ENCODE measurements at regions not wholly inside any gene's neighbourhood (a gene's known extent, or its start where the extent isn't known, plus 50 kb on each side); places are given as distances from the start of the nearest gene placed in this dataset.

DNA sequence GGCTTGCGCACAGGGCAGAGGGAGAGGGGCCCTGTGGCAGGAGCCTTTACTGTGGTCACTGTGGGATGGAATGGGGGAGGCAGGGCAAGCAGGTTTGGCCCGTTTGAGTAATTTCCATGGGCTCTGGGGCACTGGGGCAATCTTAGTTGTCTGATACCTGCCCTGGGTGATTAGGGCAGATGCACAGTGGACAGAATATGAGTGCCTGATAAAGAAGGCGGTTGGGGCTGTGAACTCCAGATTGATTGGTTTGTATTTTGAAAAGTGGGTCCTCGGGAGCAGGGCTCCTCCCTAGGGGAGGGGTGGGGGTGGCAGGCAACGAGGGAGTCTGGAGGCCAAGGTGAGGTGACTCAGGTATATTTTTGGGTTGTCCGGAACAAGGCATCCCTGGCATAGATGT is 247.5 kb downstream of the NSG2 start:
- DNase-seq, result no peak

DNA sequence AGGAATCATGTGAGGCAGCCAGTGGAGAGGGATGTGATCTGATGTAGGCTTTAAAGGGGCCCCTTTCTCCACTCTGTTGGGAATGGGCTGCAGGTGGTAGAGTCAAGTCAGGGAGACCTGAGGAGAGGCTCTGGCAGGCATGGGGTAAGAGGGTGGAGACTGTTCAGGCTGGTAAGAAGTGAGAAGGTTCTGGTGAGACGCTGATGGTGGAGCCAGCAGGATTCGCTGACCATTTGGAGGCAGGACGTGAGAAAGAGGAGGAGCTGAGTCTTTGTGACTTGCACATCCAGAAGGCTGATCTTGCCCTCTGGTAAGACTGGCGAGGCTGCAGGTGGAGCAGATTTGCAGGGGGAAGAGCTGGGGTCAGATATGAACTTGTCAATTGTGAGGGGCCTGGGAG is 248.0 kb downstream of the NSG2 start:
- DNase-seq, result no peak

DNA sequence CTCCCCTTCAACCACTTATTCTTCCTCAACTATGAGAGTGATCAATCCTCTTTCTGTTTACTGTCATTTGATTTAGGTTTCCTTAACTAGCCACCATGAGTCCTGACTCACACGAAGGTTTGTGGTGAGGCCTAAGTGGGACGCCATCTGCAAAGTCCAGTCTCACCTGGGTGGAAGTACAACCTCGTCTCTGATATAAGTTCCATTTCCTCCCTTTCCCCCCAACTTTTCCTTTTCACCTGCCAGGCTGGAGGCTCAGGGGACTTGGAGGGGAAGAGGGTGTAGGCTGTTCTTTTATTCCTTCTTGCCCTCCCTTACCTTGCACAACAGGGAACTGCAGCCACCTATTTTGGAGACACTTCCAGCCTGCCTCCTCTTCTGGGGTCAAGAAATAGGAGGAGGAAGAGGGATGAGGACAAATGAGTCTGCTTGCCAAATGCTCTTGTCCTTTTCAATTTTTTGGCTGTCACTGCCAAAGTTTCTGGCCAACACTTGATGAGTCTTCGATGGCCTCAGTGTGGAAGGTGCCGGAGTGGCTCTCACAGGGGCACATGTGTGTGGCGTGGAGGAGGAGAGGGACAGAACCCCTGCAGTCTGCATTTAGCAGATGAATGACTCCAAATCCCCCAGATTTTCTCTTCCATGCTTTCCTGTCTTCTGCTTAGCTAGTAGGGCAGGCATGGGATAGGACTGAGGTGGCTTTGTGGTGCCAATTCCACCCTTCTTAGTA is 249.6 kb downstream of the NSG2 start:
- no peak for DNase-seq

DNA sequence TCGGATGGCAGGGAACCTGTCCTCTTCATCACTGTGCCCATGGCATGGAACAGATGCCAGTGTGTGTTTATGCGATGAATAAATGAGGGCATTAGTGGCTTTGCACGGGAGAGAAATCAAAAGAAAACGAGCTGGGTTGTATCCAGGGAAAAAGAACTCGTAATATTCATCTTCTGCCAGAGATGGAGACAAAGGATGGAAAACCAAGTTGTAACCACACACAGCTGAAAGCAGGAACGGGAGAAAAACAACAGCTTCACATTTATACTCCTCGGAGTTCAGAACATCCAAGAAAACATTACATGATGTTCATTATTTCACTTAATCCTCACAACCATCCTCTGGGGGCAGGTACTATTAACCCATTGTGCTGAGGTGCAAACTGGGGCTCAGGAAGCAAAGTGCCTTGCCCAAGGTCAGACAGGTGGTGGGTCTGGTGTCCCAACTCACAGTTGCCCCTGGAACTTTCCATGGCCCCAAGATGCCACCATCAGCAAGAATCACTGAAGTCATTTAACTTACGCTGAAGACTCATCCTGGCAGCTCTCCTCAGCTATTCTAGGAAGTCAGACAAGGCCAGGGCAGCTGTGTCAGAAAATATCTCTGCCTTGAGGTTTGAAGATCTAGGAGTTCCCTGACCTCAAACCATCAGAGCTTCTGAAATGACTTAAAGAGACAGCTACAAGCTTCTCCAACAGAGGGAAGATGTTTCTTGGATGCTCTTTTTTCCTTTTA is 250.4 kb downstream of the NSG2 start:
- DNase-seq, result no peak

DNA sequence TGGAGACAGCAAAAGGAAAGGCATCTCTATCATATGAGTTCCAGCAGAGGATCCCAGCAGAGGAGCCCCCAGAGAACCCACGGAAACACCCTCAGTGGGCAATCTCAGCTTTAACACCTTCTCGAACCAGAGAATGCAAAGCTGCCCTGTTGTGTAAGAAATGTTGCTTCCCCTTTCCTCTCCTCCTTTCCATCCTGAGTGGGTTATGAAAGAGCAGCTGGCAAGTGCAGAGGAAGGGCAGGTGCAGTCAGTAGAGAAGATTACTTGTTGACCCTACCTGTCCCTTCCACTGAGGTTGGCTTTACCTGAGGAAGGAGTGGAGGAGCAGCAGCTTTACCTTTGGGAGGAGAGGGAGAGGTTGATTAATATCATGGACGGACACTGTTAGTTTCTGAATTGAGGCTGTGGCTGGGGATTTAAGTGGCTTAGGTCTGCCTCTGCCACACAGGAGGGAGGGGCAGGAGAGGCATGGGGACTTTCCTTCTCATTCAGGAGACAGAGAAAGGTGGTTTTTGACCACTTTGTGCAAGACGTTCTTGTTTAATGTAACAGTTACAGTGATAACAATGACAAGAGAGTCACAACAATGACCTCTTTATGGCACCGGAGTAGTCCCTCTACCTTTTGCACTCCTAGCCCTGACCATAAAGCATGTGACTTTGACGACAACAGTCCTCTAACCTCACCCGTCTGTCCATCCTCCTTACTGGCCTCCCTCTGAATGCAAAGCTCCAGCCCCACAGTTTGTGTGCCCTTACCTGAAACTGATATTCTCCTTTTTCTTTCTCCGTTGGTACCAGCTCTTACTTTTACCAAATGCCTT is 254.8 kb downstream of the NSG2 start:
- no peak for DNase-seq

DNA sequence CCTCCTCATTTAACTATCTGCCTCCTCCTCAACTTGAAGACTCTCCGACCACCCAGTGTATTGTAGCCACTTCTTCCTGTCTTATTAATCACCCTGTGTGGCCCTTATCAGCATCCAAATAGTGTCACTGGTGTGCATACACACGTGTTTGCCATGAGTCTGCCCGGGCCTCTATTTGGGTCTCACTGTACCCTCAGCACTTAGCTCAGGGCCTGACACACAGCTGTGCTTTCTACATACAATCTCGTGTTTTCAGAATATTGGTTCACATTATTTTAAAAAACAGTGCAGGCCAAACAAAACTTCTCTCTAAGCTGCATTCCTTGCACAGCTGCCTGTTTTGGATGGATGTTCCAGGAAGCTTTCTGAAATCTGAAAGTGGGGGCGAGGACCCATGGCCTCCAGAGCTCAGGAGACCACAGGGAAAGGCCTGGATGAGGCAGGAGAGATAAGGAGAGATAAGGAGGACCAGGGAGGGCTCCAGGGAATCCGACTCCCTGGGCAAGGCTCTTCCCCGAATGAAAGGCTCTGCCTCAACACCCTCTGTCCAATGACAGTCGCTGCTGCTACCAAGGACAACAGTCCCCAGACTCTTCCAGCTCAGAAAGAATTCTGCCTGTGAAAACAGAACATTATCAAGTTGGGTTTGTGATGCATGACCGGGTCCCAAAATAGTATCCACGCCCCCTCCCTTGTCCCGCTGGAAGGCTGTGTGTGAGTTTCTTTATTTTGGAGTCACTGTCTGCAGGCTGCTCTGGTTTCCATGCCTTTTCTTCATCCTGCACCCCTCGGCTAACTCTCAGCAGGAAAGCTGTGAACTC is 255.6 kb downstream of the NSG2 start:
- DNase-seq, result no peak

DNA sequence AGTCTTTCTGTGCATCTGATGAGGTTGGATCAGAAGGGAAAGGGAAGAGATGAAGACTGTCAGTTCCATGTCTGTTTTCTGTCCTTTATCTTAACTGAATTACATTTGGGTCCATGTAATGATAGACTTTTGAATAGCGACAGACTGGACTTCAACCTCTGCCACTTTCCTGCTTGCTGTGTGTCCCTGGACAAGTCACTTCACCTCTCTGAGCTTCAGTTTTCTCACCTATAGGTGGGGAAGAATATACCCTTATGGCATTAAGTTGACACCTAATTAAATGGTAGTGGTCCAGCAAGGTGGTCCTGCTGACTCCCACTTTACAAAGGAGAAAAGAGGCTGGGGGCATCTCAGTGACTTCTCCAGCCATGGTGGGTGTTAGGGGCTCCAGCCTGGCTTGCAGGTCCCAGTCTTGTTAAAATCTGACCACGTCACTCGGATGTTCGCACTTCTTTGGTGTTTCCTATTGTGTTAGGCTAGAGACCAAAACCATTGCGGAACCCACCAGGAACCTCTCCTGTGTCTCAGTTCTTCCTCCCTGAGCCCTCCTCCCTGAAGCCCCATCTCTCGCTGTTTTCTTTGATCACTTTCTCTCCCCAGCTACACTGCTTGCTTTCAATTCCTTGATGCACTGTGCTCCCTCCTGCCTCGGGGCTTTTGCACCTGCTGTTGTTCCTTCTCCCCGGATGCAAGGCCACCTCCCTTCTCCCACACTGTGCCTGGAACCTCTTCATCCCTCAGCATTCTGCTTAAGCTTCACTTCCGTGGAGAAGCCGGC is 256.5 kb downstream of the NSG2 start:
- no peak for DNase-seq

DNA sequence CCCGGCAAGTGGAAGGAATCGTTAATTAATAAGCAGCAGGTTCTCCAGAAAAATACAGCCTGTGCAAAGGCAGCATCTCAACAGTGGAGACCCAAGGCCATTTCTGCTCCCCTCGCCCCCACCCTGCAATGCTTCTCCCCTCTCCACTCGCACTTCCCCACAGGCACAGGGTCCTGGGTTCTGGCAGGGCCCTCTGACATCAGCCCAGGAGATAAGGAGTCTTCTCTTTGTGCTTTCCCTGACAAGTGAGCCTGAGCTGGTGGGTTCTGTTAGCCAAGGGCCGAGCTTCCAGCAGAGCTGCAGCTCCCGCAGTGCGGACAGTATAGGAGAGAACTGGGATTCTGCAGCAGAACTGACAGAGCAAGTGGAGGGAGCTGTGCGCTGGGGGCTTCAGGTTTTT is 257.5 kb downstream of the NSG2 start:
- no peak for DNase-seq

DNA sequence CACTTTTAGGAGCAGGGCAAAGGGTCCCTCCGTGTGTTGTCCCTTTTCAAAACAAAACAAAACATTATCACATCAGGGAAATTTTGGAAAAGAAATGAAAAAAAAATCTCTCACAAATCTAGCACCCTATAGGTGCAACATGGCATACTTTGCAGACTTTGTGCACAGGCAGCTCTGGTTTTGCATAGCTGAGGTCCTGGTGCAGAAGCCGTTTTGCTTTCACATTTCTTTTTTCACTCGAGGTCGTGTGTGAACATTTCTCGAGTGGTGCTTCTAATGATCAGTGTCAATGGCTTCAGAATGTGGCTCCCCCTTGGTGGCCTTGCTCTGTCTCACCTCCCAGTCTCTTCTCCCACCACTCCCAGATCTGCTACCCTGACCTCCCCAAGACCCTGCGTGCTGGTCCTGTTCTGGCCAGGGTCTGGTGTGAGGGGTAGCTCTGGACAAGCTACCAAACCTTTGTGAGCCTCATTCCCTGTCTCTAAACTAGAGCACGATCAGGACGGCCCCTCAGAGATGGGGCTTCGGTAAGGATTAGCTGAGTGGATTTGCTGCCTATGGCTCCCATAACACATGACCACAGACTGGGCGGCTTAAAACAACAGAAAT is 258.0 kb downstream of the NSG2 start:
- no peak for DNase-seq

DNA sequence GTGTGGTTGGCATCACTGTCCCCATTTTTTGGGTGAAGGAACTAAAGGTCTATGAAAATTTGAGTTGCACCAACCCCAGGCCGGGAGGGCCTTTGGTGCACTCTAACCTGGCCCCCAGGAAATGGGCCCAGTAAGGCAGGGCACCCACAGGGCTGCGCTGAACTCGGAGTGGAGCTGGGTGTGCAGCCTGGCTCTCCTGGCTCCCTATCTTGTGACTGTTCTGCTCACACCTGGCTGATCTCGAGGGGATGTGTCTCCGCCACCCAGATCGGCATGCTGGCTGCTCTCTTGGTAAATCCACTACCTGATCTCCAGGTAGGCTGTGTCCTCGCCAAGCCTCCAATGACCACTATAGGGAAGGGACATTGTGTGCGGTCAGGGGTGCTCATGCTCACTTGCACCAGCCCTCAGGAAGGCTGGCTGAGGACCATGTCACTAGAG is 259.8 kb downstream of the NSG2 start:
- DNase-seq, result no peak

DNA sequence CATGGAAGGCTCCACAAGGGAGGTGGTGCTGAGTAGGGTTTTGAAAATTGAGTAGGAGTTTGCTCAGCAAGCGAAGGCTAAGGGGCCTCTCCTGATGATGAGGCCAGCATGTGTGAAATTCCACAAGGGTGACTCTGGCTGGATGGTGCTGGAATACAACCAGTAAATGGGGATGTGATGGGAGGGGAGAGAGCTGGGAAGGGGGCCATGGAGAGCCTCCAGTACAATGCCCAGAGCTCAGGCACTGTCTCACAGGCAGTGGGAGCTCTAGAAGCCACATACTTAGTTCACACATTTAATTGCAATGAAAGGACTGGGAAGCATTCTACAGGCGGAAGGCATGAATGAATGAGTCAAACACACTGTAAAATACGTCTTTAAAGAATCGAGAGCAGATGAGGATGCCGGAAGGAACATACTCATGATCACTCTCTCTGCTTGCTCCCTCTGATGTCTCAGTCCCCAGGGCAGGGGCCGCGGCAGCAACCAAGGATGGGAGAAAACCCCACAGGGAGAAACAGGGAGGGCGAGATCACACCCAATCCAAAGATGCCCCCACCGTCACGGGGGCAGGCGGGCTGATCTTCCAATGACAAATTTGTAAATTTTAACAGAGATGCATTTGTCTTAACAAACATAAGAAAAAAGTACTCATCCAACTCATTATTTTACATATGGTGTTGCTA is 261.0 kb downstream of the NSG2 start:
- no peak for DNase-seq

DNA sequence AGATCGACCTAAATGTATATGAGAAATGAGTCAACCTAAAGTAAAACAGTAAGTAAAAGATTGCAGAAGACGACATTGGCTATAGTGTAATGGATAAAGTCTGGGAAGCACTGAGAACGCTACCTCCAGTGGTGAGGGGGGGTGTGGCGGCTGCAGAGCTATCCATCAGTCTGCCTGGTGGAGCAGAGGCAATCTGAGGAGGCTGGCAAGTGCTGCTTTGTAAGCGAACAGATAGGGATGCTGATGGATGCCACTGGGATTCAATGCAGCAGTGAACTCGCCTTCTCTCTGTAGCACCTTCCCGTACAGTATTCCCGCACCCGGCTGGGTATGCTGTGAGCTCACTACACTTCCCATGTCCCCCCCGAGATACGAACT is 261.5 kb downstream of the NSG2 start:
- DNase-seq, result peak; percentile 11

DNA sequence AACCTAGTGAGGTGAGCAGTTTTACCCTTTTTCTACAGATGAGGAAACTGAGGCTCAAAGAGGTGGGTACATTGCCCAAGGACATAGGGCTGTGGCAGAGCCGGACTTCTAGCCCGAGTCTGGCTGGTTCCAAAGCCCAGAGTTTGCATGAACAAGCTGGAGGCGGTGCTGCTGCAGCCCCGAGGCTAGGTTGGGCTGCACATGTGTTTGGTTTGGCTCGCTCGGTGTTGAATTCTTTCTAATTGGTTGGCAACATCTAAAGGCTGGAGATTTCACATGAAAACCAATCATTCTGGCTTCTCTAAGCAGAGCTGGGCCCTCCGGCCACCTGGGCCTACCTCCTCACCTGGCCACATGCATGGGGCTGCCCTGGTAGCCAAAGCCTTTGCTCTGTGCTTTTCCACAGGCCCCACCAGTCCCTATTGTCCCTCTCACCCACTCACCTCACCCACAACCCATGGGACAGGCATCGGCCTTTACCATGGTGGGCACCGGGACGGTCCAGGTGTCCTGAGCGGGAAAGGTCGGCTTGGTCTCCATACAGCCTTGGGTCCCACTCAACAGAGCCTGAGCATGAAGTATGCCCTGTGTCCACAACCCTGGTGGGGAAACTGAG is 262.3 kb downstream of the NSG2 start:
- no peak for DNase-seq

DNA sequence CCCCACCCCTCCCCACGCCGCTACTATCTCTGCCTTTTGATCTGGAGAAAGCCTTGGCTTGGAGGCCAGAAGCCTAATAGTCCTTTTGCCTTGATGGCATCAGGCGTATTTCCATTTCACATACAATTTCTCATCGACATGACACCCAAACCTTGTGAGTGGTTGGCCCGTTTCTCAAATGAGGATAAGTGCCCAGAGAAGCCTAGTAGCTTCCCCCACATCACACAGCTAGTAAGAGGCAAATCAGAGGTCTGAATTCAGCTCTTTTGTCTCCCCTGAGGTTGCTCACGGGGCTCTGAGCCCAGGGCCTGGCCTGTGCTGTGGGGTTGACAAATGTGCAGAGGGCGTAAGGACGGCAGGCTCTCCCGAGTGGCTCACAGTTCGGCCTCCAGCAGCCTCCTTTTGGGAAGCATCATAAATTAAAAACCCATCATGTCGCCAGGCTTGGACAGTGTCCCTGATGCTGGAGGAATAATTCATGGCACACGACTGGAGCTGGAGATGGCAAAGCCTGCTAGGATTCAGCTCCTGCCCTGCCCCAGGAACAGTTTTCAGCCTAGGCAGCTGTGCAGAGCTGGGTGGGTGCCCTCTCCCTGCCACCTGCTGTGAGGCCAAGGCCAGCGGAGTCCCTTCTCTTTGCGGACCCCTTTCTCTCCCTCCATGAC is 263.8 kb downstream of the NSG2 start:
- no peak for DNase-seq

DNA sequence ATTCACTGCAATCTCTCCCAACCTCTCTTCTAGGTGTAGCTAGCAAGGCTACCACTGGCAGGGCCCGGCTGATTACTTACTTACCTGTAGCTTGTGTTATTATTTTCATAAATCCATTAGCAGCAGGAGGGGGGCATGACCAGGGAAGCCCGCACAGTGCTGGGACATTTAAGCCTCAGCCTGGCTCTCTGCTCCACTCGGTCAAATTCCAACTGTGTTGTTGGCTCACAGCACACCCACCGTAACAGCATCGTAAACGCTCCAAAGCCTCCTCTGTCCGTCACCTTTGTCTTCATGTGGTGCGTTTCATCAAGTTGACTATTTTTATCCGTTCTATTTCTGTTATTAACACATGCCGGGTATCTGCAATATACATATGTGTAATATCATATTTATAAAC is 264.7 kb downstream of the NSG2 start:
- no peak for DNase-seq

DNA sequence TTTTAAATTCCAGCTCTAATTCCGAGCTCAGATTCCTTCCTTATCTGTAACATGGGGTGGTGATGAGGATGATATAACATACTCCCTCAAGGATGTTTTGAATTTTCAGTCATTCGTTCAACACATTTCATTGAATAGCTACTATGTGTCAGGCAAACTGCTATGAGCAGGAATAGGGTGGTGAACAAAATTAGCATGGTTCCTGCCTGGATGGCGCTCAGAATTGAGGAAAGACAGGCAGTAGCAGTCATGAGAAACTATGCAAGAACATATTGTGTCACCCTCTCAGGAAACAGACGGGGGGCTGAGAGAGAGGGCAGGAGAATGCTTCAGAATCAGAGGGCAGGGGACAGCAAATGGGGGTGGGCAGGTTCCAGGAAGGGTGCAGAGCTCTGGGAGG is 265.2 kb downstream of the NSG2 start:
- no peak for DNase-seq

DNA sequence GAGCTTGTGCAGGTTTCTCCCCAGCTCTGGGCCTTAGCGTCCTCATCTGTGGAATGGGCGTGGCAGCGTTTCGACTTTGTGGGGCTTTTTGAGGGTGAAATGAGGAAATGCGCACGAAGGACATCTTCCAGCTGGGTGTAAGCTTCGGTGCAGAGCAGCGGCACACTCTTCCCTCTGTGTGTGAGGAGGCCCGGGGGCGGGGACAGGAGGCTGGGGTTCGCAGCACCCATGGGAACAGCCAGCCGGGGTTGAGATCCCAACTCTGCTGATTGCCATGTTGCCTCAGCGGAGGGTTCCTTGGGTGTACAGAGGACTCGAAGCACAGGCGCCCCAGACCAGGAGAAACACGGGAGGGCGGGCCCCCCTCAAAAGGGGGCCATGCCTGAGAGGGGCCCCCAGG is 265.6 kb downstream of the NSG2 start:
- no peak for DNase-seq

DNA sequence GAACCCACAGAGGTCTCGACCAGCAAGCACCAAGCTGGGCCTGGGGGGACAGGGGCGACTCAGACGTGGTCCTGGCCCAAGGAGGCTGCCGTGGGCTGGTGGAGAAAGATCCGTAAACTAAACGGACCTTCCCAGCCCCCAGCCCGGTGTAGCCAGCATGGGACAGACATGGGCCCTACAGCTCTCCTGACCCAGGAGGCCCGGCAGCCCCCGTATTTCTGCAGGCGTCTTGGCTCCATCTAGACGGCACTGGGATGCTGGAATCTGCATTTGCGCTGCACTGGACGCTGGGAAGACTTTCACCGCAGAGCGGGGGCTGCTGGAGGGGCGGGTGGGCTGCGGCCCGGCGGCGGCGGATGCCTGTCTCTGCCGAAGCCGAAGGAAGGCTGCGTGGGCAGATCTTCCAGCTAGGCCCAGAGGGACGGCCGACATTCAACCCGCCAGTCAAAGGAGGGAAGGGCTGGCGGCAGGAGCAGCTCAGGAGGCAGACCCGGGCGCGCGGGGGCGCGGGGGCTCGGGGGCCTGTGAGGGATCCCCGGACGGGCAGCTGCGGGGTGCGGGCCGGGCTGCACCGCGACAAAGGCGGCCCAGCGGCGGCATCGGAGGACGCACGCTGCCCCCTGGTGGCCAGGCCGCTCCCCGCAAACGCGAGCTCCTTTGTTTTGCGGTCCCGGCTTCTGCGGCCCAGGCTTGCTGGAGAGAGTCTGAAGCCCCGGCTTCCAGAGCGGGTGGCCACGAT is 266.2 kb downstream of the NSG2 start:
- DNase-seq, result peak; percentile 81

DNA sequence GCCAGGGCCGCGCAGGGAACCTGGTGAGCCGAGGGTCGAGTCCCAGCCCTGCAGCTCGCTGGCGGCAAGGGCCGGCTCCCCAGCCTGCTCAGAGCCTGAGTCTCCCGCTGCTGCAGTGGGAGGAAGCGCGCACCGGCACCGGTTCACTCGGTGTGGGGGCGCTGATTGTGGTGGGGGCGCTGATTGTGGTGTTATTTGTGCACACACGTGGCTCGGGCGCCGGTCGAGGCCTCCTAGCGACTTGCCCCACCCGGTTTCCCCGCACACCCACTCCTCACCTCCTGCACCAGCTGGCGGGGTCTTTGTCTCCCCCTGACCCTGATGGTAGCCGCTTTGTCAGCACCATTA is 266.7 kb downstream of the NSG2 start:
- DNase-seq, result no peak

All from NCI-H69 (cell line).